ENCODE measurements at regions not wholly inside any gene's neighbourhood (a gene's known extent, or its start where the extent isn't known, plus 50 kb on each side); places are given as distances from the start of the nearest gene placed in this dataset.

DNA sequence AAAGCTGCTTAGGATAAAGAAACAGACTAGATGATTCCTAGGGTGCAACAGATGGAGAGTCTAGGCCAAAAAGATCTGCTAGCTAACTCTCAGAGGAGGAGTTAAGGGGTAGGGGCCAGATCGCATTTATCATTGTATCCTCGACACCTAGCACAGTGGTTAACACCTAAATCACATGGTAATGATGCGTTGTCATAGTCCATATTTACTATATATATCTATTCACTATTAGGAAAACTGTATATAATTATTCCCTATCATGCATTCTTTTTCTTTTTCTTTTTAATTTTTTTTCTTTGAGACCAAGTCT lies 92.8 kb upstream of the SLC44A1 start:
- TF ChIP-seq, protein P1, sequence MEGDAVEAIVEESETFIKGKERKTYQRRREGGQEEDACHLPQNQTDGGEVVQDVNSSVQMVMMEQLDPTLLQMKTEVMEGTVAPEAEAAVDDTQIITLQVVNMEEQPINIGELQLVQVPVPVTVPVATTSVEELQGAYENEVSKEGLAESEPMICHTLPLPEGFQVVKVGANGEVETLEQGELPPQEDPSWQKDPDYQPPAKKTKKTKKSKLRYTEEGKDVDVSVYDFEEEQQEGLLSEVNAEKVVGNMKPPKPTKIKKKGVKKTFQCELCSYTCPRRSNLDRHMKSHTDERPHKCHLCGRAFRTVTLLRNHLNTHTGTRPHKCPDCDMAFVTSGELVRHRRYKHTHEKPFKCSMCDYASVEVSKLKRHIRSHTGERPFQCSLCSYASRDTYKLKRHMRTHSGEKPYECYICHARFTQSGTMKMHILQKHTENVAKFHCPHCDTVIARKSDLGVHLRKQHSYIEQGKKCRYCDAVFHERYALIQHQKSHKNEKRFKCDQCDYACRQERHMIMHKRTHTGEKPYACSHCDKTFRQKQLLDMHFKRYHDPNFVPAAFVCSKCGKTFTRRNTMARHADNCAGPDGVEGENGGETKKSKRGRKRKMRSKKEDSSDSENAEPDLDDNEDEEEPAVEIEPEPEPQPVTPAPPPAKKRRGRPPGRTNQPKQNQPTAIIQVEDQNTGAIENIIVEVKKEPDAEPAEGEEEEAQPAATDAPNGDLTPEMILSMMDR (IDR thresholded peaks at IDR 0.05; ENCODE audit: poor library complexity): no peak
- no peak for TF ChIP-seq EZH2 (IDR thresholded peaks at IDR 0.05; ENCODE audit: borderline replicate concordance)
